Renal cortical epithelial cell (primary cell): ENCODE measurements at regions not wholly inside any gene's neighbourhood (a gene's known extent, or its start where the extent isn't known, plus 50 kb on each side); places are given as distances from the start of the nearest gene placed in this dataset.

Experiments used
- DNase-seq: peaks from one replicate; pipeline ENCODE4 v3.0.0-alpha.2; 2011; ENCODE audit warnings: low read depth

DNA sequence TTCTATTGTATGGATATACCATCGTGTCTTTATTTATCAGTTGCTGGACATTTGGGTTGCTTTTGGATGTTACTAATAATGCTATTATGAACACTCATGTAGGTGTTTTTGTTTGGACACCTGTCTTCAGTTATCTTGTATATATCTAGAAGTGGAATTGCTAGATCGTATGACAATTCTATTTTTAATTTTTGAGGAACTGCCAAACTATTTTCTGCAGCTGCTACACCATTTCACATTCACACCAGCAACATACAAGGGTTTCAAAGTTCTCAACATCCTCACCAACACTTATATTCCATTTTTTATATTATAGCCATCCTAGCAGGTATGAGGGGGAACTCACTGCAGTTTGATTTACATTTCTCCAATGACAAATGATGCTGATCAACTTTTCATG lies 324.6 kb downstream of the CAAP1 start:
- no peak for DNase-seq

GRCh38 chr9:26566141-26566540 lies 326.5 kb downstream of the CAAP1 start:
- DNase-seq: no peak

DNA sequence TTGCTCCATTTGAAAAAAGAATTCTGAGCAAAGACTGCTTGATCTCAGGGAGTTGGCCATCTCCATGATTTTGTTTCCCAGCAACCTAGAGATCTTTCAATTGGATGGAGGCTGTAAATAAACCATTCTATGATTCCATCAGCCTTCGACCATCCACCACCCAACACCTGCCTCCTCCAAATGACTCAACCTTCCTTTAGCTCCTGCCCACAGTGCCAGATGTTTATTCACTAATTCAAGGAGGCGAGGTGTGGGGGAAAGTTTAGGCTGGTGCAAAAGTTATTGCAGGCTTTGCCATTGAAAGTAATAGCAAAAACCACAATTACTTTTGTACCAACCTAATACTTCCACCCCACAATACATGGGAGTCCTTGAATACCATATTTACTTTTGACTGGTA lies 327.5 kb downstream of the CAAP1 start:
- no peak for DNase-seq

DNA sequence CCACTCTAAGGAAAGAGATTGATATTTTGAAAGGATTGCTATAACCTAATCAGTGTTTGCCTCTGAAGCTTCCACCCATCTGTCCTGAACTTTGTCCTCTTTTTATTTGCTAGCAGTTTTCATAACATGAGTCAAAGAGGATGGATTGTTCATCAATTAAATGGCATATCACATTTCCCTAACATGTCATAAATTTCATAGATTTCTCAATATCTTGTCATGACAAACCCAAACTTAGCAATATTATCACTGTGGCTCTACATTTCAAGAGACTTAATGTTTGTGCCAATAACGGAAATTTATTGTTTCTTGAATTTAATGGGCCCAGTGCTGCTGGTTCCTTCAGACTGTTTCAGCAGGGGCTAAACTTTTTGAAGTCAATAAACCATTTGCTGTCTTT lies 330.3 kb downstream of the CAAP1 start:
- no peak for DNase-seq

- no peak for DNase-seq
Observed at GRCh38 chr9:26561928-26562327, 330.7 kb downstream of the CAAP1 start.

GRCh38 chr9:26559506-26559905 lies 333.1 kb downstream of the CAAP1 start:
- DNase-seq: no peak

GRCh38 chr9:26551971-26552370 lies 340.6 kb downstream of the CAAP1 start:
- DNase-seq: no peak

- DNase-seq: no peak
Observed at GRCh38 chr9:26551451-26551850, 341.2 kb downstream of the CAAP1 start.

GRCh38 chr9:26548781-26549290 lies 343.8 kb downstream of the CAAP1 start:
- DNase-seq: no peak

- DNase-seq: no peak
Observed at GRCh38 chr9:26539867-26540493, 352.6 kb downstream of the CAAP1 start.

DNA sequence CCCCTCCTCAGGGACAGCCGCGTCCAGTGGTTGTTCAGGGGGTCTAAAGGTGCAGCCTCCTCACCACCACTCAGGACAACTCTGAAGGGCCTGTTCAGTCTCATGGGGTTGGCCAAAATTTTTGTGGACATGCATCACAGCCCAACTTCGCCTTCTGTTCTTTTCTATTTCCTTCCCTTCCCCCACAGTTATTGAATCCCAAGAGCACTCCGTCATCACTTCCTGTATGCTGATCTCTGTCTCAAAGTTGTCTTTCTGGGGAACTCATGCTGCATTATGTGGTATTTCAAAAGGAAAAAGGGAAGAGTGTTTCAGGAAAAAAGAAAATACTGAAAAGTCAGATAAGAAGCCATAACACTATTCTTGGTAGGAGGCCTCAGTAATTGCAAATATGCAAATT lies 355.4 kb downstream of the CAAP1 start:
- DNase-seq: no peak

GRCh38 chr9:26535151-26535550 lies 357.5 kb downstream of the CAAP1 start:
- DNase-seq: no peak

GRCh38 chr9:26530841-26531240 lies 361.8 kb downstream of the CAAP1 start:
- no peak for DNase-seq

GRCh38 chr9:26527931-26528330 lies 364.7 kb downstream of the CAAP1 start:
- DNase-seq: no peak

DNA sequence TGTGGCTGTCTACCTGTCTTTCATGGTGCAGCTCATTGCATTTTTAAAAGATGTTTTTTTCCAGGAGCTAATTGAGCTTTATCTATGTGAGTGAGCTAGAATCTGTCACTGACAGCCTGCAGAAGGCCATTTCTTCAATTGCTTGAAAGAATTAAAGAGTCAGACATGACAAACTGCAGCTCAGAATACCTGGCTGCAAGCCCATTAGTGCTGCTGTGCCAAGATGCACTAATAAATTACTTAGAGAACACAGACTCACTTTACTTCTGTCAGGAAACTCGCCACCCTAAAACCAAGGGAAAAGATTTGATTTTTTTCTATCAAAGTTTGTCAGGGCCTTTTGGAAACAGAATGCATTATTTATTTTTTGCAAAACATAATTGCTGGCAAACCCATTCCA lies 368.3 kb downstream of the CAAP1 start:
- no peak for DNase-seq

DNA sequence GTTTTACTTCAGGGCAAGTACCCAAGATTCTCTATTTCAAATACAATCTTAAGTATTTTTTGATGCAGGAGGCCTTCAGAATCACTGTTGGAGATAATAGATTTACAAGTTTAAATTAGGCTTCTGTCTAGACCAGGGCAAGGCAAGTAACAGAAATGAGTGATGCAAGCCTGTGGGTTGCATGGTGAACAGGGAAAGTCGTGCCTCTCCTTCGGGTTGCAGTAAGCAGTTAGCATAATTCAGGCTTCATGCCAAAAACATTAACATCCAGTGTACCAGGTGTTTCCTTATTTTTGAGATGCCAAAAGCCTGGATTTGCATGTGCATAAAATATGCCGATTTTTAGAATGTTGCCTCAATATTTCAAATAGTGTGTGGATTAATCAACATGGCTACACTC lies 369.0 kb downstream of the CAAP1 start:
- DNase-seq: no peak

DNA sequence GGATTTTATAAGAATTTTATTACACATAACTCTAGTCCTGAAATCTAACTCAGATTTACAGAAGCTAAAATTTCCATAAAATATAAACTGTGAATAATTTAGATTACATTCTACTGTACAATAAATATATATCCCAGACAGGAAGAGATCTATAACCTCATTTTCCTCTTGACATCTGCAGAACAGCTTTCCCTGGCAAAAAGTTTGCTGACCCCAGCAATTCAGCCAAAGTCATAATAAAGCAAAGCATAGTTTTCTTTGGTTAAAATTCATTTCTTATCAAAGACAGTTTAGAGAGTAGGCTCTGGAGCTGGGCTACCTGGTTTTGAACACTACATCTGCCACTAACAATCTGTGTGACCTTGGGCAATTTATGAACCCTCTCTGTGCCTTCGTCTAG lies 372.5 kb downstream of the CAAP1 start:
- DNase-seq: no peak

GRCh38 chr9:26516773-26517343 lies 375.7 kb downstream of the CAAP1 start:
- no peak for DNase-seq

DNA sequence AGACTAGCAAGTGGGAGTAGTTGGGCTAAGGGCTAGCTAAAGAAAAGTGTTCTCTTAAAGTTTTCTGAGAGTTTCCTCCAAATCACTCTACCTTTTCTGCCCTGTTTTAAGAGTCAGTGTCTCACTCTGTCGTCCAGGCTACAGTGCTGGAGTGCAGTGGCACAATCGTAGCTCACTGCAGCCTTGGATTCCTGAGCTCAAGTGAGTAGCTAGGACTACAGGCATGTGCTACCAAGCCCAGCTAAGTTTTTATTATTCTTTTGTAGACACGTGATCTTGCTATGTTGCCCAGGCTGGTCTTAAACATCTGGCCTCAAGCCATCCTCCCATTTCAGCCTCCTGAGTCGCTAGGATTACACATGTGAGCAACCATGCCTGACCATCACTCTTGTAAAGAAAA lies 378.9 kb downstream of the CAAP1 start:
- no peak for DNase-seq

DNA sequence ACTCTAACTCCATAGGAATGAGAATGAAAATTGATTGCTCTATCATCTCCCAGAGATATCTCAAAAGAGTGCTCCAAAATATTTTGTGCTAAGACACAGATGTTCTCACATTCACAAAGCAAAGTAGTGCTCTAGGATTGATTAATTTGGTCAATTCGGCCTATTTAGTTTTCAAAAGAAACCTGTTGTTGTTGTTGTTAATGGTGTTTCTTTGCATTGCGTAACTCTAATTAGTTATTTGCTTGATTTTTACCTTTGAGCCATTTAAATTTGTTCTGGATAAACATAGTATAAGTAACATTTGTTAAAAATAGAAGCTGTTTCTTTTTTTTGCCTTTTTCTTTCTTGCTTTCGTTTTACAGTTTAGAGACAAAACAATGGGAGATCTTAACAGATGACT lies 382.5 kb downstream of the CAAP1 start:
- no peak for DNase-seq

DNA sequence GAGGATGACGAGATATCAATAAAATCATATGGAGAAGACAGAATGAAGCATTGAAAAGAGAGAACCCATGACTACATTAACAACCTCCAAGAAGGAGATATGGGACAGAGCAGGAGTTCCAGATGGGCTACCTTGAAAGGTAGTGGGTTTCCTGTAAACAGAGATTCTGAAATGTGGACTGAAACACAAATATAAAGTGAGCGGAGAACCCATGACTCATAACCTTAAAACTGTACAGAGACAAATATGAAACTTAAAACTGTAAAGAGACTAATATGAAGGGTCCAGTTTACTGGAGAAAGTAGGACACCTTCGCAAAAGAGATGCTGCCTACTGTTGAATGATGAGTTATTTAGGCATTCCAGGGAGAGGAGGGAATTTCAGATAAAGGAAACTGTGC lies 383.7 kb downstream of the CAAP1 start:
- DNase-seq: no peak

GRCh38 chr9:26504057-26504456 lies 388.5 kb downstream of the CAAP1 start:
- DNase-seq: no peak

DNA sequence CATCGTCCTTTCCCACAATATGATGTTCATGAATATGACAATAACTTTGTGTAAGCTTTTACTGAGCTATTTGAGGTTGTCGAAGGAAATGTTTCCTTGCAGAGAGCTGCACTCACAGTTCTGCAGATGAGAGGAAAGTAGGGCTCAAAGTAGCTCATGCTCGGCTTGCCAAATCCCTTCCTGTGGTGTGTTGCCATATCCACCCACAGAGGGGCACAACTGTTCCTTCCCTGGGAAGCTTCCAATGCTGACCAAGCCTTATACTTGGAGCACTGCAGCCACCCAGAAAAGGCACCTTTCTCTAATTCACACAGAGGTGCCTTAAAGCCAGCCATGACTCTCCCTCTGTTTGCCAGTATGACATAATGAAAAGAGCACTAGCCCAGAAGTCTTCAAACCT lies 390.3 kb downstream of the CAAP1 start:
- no peak for DNase-seq

DNA sequence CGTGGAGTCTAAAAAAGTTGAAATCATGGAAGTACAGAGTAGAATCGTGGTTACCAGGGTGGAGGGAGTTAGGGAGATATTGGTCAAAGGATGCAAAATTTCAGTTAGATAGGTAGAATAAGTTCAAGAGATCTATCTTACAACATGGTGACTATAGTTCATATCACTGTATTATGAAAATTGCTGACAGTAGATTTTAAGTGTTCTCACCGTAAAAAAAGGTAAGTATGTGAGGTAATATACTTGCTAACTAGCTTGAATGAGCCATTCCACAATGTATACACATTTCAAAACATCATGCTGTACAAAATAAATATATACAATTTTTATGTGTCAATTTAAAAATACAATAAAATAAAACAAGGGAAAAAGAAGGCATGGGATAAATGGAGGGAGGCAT lies 392.1 kb downstream of the CAAP1 start:
- no peak for DNase-seq
